ENCODE measurements at regions not wholly inside any gene's neighbourhood (a gene's known extent, or its start where the extent isn't known, plus 50 kb on each side); places are given as distances from the start of the nearest gene placed in this dataset.
A peak's percentile ranks its signal among the peaks of the same experiment; 100 is the strongest.

DNA sequence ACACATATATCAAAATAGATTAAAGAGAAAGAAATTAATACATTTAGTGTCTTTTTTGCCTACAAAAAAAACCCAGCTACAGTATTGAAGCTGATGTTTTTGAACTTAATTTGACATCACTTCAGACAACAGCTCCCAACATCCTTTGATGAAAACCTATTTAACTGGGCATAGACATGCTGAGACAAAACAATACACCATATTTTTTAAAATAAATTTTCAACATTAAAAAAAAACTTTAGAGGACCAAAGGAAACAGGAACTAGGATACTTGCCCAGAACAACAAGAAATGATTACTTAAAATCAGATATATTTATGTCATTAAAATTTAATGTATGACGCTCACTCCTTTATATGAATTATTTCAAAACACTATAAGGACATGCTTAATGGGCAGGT is 178.1 kb downstream of the MREG start:
- TF ChIP-seq SPI1 (IDR thresholded peaks at IDR 0.05; ENCODE audit: borderline replicate concordance, low read depth) = no peak
- no peak for TF ChIP-seq GABPA (IDR thresholded peaks at IDR 0.05; ENCODE audit: low read depth)
- TF ChIP-seq, protein P1, sequence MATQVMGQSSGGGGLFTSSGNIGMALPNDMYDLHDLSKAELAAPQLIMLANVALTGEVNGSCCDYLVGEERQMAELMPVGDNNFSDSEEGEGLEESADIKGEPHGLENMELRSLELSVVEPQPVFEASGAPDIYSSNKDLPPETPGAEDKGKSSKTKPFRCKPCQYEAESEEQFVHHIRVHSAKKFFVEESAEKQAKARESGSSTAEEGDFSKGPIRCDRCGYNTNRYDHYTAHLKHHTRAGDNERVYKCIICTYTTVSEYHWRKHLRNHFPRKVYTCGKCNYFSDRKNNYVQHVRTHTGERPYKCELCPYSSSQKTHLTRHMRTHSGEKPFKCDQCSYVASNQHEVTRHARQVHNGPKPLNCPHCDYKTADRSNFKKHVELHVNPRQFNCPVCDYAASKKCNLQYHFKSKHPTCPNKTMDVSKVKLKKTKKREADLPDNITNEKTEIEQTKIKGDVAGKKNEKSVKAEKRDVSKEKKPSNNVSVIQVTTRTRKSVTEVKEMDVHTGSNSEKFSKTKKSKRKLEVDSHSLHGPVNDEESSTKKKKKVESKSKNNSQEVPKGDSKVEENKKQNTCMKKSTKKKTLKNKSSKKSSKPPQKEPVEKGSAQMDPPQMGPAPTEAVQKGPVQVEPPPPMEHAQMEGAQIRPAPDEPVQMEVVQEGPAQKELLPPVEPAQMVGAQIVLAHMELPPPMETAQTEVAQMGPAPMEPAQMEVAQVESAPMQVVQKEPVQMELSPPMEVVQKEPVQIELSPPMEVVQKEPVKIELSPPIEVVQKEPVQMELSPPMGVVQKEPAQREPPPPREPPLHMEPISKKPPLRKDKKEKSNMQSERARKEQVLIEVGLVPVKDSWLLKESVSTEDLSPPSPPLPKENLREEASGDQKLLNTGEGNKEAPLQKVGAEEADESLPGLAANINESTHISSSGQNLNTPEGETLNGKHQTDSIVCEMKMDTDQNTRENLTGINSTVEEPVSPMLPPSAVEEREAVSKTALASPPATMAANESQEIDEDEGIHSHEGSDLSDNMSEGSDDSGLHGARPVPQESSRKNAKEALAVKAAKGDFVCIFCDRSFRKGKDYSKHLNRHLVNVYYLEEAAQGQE (IDR thresholded peaks at IDR 0.05; ENCODE audit: insufficient replicate concordance, low read depth) = no peak
- TF ChIP-seq, protein P2, sequence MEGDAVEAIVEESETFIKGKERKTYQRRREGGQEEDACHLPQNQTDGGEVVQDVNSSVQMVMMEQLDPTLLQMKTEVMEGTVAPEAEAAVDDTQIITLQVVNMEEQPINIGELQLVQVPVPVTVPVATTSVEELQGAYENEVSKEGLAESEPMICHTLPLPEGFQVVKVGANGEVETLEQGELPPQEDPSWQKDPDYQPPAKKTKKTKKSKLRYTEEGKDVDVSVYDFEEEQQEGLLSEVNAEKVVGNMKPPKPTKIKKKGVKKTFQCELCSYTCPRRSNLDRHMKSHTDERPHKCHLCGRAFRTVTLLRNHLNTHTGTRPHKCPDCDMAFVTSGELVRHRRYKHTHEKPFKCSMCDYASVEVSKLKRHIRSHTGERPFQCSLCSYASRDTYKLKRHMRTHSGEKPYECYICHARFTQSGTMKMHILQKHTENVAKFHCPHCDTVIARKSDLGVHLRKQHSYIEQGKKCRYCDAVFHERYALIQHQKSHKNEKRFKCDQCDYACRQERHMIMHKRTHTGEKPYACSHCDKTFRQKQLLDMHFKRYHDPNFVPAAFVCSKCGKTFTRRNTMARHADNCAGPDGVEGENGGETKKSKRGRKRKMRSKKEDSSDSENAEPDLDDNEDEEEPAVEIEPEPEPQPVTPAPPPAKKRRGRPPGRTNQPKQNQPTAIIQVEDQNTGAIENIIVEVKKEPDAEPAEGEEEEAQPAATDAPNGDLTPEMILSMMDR (IDR thresholded peaks at IDR 0.05; ENCODE audit: insufficient read depth, low read length) = no peak
- TF ChIP-seq POLR2AphosphoS5 (IDR thresholded peaks at IDR 0.05; ENCODE audit: low read depth) = no peak
- Histone ChIP-seq H3K4me3 (replicated peaks; ENCODE audit: insufficient read depth, low read length) (no peak overlapping the region), H3K27me3 (ENCODE audit: insufficient read depth, poor library complexity, severe bottlenecking) (no peaks in the 10 kb centered on the region), H3K27ac (replicated peaks) (no peak overlapping the region)
- DNase-seq (ENCODE audit: low read depth in 1 of 2, low spot score in 1 of 2) = no peak

DNA sequence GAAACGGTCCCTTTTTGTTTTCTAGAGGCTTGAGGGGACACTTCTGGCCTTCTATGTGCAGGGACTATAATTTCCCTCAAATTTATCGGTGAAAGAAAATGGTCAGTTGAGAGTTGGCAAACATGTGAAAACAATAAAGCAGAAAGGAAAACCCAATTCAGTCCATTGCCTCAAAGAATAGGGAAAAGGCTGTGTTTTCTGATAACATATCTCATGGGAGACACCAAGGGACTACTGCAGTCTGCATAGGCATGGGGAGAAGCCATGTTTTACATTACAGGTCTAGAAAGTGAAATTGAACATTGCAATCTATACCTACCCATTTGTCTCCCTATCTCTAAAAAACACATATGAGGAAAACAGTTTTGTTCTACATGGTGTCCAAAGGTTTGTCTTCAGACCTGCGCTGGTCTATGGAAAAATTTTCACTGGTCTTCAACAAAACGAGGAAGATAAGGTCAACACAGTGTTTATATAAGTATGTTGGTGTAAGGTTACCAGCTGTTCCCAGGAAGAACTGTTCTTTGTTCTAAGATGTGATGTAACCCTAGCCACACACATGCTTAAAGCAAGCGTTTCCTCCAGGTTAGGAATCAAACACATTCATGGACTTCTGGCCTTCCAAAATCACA is 179.7 kb downstream of the MREG start:
- TF ChIP-seq GABPA (IDR thresholded peaks at IDR 0.05; ENCODE audit: low read depth) (no peak), SPI1 (IDR thresholded peaks at IDR 0.05; ENCODE audit: borderline replicate concordance, low read depth) (no peak), POLR2AphosphoS5 (IDR thresholded peaks at IDR 0.05; ENCODE audit: low read depth) (no peak)
- TF ChIP-seq, protein P1 (IDR thresholded peaks at IDR 0.05; ENCODE audit: insufficient replicate concordance, low read depth) = no peak
- TF ChIP-seq, protein P2 (IDR thresholded peaks at IDR 0.05; ENCODE audit: insufficient read depth, low read length) = no peak
- Histone ChIP-seq H3K27ac (replicated peaks) (no peak overlapping the region), H3K4me3 (replicated peaks; ENCODE audit: insufficient read depth, low read length) (no peak overlapping the region), H3K27me3 (ENCODE audit: insufficient read depth, poor library complexity, severe bottlenecking) (no peaks in the 10 kb centered on the region)
- DNase-seq (ENCODE audit: low read depth in 1 of 2, low spot score in 1 of 2) = peak; percentile 9 to 40

DNA sequence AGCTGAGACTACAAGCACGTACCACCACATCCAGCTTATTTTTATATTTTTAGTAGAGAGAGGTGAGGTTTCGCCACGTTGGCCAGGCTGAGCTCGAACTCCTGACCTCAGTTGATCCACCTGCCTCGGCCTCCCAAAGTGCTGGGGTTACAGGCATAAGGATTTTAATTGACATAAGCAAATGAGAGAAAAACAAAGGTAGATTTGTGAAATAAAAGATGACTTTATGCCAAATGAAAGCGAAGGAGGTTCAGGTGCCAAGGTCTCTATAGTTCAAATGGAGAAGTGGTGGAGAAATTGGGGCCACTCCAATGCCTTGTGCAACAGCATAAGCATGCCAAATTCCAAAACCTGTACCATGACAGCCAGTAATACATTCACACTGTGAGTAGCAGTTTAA is 180.6 kb downstream of the MREG start:
- Histone ChIP-seq H3K27ac (replicated peaks) (no peak overlapping the region), H3K4me3 (replicated peaks; ENCODE audit: insufficient read depth, low read length) (no peak overlapping the region), H3K27me3 (ENCODE audit: insufficient read depth, poor library complexity, severe bottlenecking) (no peaks in the 10 kb centered on the region)
- TF ChIP-seq, protein P2 (IDR thresholded peaks at IDR 0.05; ENCODE audit: insufficient read depth, low read length) = no peak
- TF ChIP-seq, protein P1 (IDR thresholded peaks at IDR 0.05; ENCODE audit: insufficient replicate concordance, low read depth) = no peak
- TF ChIP-seq GABPA (IDR thresholded peaks at IDR 0.05; ENCODE audit: low read depth) = no peak
- peak; percentile 87 for TF ChIP-seq SPI1 (IDR thresholded peaks at IDR 0.05; ENCODE audit: borderline replicate concordance, low read depth)
- no peak for TF ChIP-seq POLR2AphosphoS5 (IDR thresholded peaks at IDR 0.05; ENCODE audit: low read depth)
- DNase-seq (ENCODE audit: low read depth in 1 of 2, low spot score in 1 of 2) = peak in 1 of 2 experiments; percentile 48

Data from HL-60 (cell line).